T-helper 2 cell treated with Interferon-gamma antibody and Interleukin-4, amounts not matched to agents 100 ng/mL and 5 ng/mL, for 36 hours (primary cell): ENCODE measurements at regions not wholly inside any gene's neighbourhood (a gene's known extent, or its start where the extent isn't known, plus 50 kb on each side); places are given as distances from the start of the nearest gene placed in this dataset.
"Not testable (repeated sequence)": the region's sequence is repeated elsewhere in the genome, so short reads cannot be mapped to it uniquely, and the experiment has no call there.

Source experiments
- intact Hi-C: fragments of 100-400 bp; cut with micrococcal nuclease; formaldehyde crosslinking; loops from one replicate; pipeline ENCODE4 v1.15.1; 2023

GRCh38 chr4:160414496-160414895 lies 1311.6 kb downstream of the RAPGEF2 start:
- intact Hi-C loops: no loop called here

GRCh38 chr4:160423879-160424451 lies 1321.1 kb downstream of the RAPGEF2 start:
- intact Hi-C loops: no loop called here

- intact Hi-C loops: no loop called here
These were observed 1323.4 kb downstream of the RAPGEF2 start for GRCh38 chr4:160426233-160426632.

GRCh38 chr4:160450876-160451275 lies 1348.0 kb downstream of the RAPGEF2 start:
- intact Hi-C loops: no loop called here

- intact Hi-C loops: not testable (repeated sequence)
These were observed 1379.1 kb downstream of the RAPGEF2 start for GRCh38 chr4:160481696-160482690.

- intact Hi-C loops: no loop called here
These were observed 1382.3 kb downstream of the RAPGEF2 start for GRCh38 chr4:160485071-160485687.

- intact Hi-C loops: no loop called here
These were observed 1389.3 kb downstream of the RAPGEF2 start for GRCh38 chr4:160492181-160492580.

- intact Hi-C loops: no loop called here
These were observed 1390.3 kb downstream of the RAPGEF2 start for GRCh38 chr4:160493206-160493605.

GRCh38 chr4:160495356-160495755 lies 1392.5 kb downstream of the RAPGEF2 start:
- intact Hi-C loops: no loop called here

- intact Hi-C loops: no loop called here
These were observed 1395.3 kb downstream of the RAPGEF2 start for GRCh38 chr4:160498211-160498610.

- intact Hi-C loops: no loop called here
These were observed 1402.8 kb downstream of the RAPGEF2 start for GRCh38 chr4:160505724-160506123.

GRCh38 chr4:160510928-160511327 lies 1408.0 kb downstream of the RAPGEF2 start:
- intact Hi-C loops: no loop called here

- intact Hi-C loops: no loop called here
These were observed 1411.2 kb downstream of the RAPGEF2 start for GRCh38 chr4:160514126-160514525.

- intact Hi-C loops: no loop called here
These were observed 1420.4 kb downstream of the RAPGEF2 start for GRCh38 chr4:160523231-160523630.

- intact Hi-C loops: no loop called here
These were observed 1434.8 kb downstream of the RAPGEF2 start for GRCh38 chr4:160537681-160538080.

GRCh38 chr4:160546201-160546600 lies 1443.3 kb downstream of the RAPGEF2 start:
- intact Hi-C loops: no loop called here

GRCh38 chr4:160549951-160550519 lies 1447.2 kb downstream of the RAPGEF2 start:
- intact Hi-C loops: not testable (repeated sequence)

- intact Hi-C loops: no loop called here
These were observed 1459.8 kb downstream of the RAPGEF2 start for GRCh38 chr4:160562661-160563060.

GRCh38 chr4:160563552-160564282 lies 1460.8 kb downstream of the RAPGEF2 start:
- intact Hi-C loops: no loop called here

- intact Hi-C loops: no loop called here
These were observed 1464.8 kb downstream of the RAPGEF2 start for GRCh38 chr4:160567634-160568033.

- intact Hi-C loops: no loop called here
These were observed 1467.4 kb downstream of the RAPGEF2 start for GRCh38 chr4:160570271-160570670.
